ENCODE measurements at regions not wholly inside any gene's neighbourhood (a gene's known extent, or its start where the extent isn't known, plus 50 kb on each side); places are given as distances from the start of the nearest gene placed in this dataset.

- no peak for TF ChIP-seq CTCF (IDR thresholded peaks at IDR 0.05)
- no peak for TF ChIP-seq POLR2A (IDR thresholded peaks at IDR 0.05)
- no peak for TF ChIP-seq POLR2AphosphoS5 (IDR thresholded peaks at IDR 0.05)
These were observed 91.9 kb upstream of the EPCAM start for GRCh38 chr2:47277187-47277586.

All from breast epithelium (tissue), 3 donors.